ENCODE measurements at regions not wholly inside any gene's neighbourhood (a gene's known extent, or its start where the extent isn't known, plus 50 kb on each side); places are given as distances from the start of the nearest gene placed in this dataset.

GRCh38 chr7:18293759-18294158 is 201.8 kb upstream of the HDAC9 start:
- Histone ChIP-seq H3K4ac (ENCODE audit: low read depth, low read length) (no peak overlapping the region), H3K23ac (ENCODE audit: low read depth, low read length) (no peak overlapping the region), H2BK20ac (ENCODE audit: low read depth, low read length) (no peak overlapping the region), H4K5ac (ENCODE audit: low read depth, low read length) (no peak overlapping the region), H3K79me1 (ENCODE audit: low read depth in 1 of 2, low read length in 2 of 2) (no peaks in the 10 kb centered on the region), H3K9ac (ENCODE audit: low read depth, low read length) (no peak overlapping the region), H3K27me3 (ENCODE audit: control insufficient read depth, insufficient read depth, low read length) (no peaks in the 10 kb centered on the region; the same call in none of the 2 replicates), H3K27ac (ENCODE audit: insufficient read depth, low read length) (no peak overlapping the region), H2AK9ac (replicated peaks; ENCODE audit: low read depth, low read length, poor library complexity) (no peak overlapping the region), H4K91ac (ENCODE audit: insufficient read depth, low read depth, low read length) (no peak overlapping the region), H3K36me3 (ENCODE audit: control insufficient read depth, insufficient read depth, low read length) (no peaks in the 10 kb centered on the region), H2AK5ac (ENCODE audit: low read depth, low read length) (no peak overlapping the region), H3K4me1 (ENCODE audit: control insufficient read depth, insufficient read depth, low read length) (no peaks in the 10 kb centered on the region), H3K4me3 (ENCODE audit: insufficient read depth, low read depth, low read length) (no peak overlapping the region), H2BK5ac (ENCODE audit: low read depth, low read length, poor library complexity, severe bottlenecking) (no peak overlapping the region), H2BK120ac (ENCODE audit: low read depth, low read length) (no peak overlapping the region), H3K14ac (replicated peaks; ENCODE audit: low read depth, low read length) (no peak overlapping the region), H3K56ac (ENCODE audit: extremely low read depth, insufficient read depth, low read length) (no peak overlapping the region), H3K18ac (ENCODE audit: low read depth, low read length) (no peak overlapping the region), H3K9me1 (ENCODE audit: insufficient read depth, low read length) (no peaks in the 10 kb centered on the region), H4K20me1 (ENCODE audit: insufficient read depth, low read length) (no peaks in the 10 kb centered on the region), H4K8ac (ENCODE audit: low read depth in 2 of 2, low read length in 2 of 2) (no peak overlapping the region), H2AFZ (replicated peaks; ENCODE audit: low read length, poor library complexity) (no peak overlapping the region), H3K9me3 (ENCODE audit: control insufficient read depth, insufficient read depth, low read length) (no peaks in the 10 kb centered on the region), H3K4me2 (ENCODE audit: low read depth, low read length) (no peak overlapping the region), H2BK15ac (ENCODE audit: low read depth, low read length) (no peak overlapping the region)
- ATAC-seq (ENCODE audit: low read depth): no peak
- in situ Hi-C loops (cut with MboI; ENCODE audit: low sequenced_read_pairs): no loop called here
- ChIA-PET CTCF (no interaction called here), POLR2A (ENCODE audit: unreplicated experiment) (no interaction called here)
- intact Hi-C loops (cut with micrococcal nuclease): no loop called here
- no peak for TF ChIP-seq SMC3 (IDR thresholded peaks at IDR 0.05; ENCODE audit: low read depth, low read length)
- TF ChIP-seq CEBPB (IDR thresholded peaks at IDR 0.05; ENCODE audit: low read depth, low read length): no peak
- no peak for TF ChIP-seq MAFK (IDR thresholded peaks at IDR 0.05; ENCODE audit: low read depth, low read length)
- TF ChIP-seq USF2 (IDR thresholded peaks at IDR 0.05; ENCODE audit: low read depth, low read length): no peak
- no peak for TF ChIP-seq CHD1 (IDR thresholded peaks at IDR 0.05; ENCODE audit: low read depth, low read length)
- no peak for TF ChIP-seq BHLHE40 (IDR thresholded peaks at IDR 0.05; ENCODE audit: low read depth, low read length)
- no peak for TF ChIP-seq RAD21 (IDR thresholded peaks at IDR 0.05; ENCODE audit: low read length)
- TF ChIP-seq MAZ (IDR thresholded peaks at IDR 0.05; ENCODE audit: borderline replicate concordance, low read depth, low read length): no peak
- no peak for TF ChIP-seq RCOR1 (IDR thresholded peaks at IDR 0.05; ENCODE audit: insufficient replicate concordance, low read length)
- TF ChIP-seq NFE2L2 (IDR thresholded peaks at IDR 0.05; ENCODE audit: low read depth, low read length): no peak
- no peak for TF ChIP-seq POLR2A (IDR thresholded peaks at IDR 0.05; ENCODE audit: low read depth, low read length)
- TF ChIP-seq CTCF (conservative IDR thresholded peaks at IDR 0.05; ENCODE audit: low read depth, low read length): no peak
- no peak for TF ChIP-seq MXI1 (IDR thresholded peaks at IDR 0.05; ENCODE audit: borderline replicate concordance, low read depth, low read length)
- TF ChIP-seq ELK1 (IDR thresholded peaks at IDR 0.05; ENCODE audit: borderline replicate concordance, low read depth, low read length): no peak
- TF ChIP-seq FOS (IDR thresholded peaks at IDR 0.05; ENCODE audit: low read depth, low read length): no peak
- no peak for TF ChIP-seq RFX5 (IDR thresholded peaks at IDR 0.05; ENCODE audit: low read depth, low read length)
- no TSS peak for BruUV-seq (replicated peaks)
- dilution Hi-C loops (cut with HindIII; ENCODE audit: low sequenced_read_pairs, unreplicated experiment): no loop called here
- WGBS, 2 experiments (ENCODE audit: extremely low coverage in 2 of 2, insufficient read length in 1 of 2): no CpG with 5 or more reads among the region's 2 CpGs
- no peak for DNase-seq

Data from IMR-90 (cell line).